ENCODE measurements at regions not wholly inside any gene's neighbourhood (a gene's known extent, or its start where the extent isn't known, plus 50 kb on each side); places are given as distances from the start of the nearest gene placed in this dataset.

DNA sequence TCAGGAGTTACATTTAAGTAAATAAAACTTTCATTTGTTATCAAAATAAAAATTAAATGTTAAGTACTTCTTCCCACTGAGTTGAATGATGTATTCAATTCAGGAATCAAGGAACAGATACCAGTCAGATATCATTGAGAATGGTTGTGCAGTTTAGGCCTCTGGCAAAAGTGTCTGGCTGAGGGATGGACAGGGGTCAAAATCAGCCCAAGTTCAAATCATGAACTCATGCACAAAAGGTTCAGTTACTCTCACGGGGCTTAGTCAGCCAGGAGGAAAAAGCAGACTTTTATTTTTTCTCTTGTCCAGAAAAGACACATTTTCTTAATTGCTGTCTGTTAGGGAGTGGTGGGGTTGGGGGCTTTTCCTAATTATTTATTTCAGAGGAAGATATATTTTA is 166.3 kb downstream of the RASSF9 start:
- TF ChIP-seq POLR2A (IDR thresholded peaks at IDR 0.05; ENCODE audit: low read length) (no peak), GATA1 (IDR thresholded peaks at IDR 0.05; ENCODE audit: low read depth, low read length) (no peak)
